Loucy (cell line): ENCODE measurements at regions not wholly inside any gene's neighbourhood (a gene's known extent, or its start where the extent isn't known, plus 50 kb on each side); places are given as distances from the start of the nearest gene placed in this dataset.

ENCODE experiments used
- H2AFZ ChIP-seq: fragments of 200-600 bp; sonication (generic); 2 replicates; pipeline ENCODE4 v1.6.0; 2016; ENCODE audit warnings: antibody characterized with exemption, mild to moderate bottlenecking, low read length, moderate library complexity
- H3F3A ChIP-seq: fragments of 200-600 bp; 2 replicates; pipeline ENCODE4 v1.6.0; 2016; ENCODE audit warnings: antibody characterized with exemption, low read depth, mild to moderate bottlenecking
- H3K27me3 ChIP-seq: fragments of 200-600 bp; sonication (generic); 2 replicates; pipeline ENCODE4 v1.6.1; 2014; ENCODE audit warnings: low read length, mild to moderate bottlenecking; ENCODE audit not compliant: insufficient read depth, poor library complexity, severe bottlenecking
- H3K36me3 ChIP-seq: fragments of 200-600 bp; sonication (generic); 2 replicates; pipeline ENCODE4 v1.6.1; 2016; ENCODE audit warnings: low read length; ENCODE audit not compliant: insufficient read depth
- H3K4me1 ChIP-seq: fragments of 200-600 bp; sonication (generic); 2 replicates; pipeline ENCODE4 v1.5.1; 2014; ENCODE audit warnings: low read length, mild to moderate bottlenecking; ENCODE audit not compliant: insufficient read depth, poor library complexity, severe bottlenecking
- H3K4me2 ChIP-seq: fragments of 200-600 bp; sonication (generic); 2 replicates; pipeline ENCODE4 v1.6.0; 2014; ENCODE audit warnings: antibody characterized with exemption, low read length, low read depth, mild to moderate bottlenecking; ENCODE audit not compliant: poor library complexity, severe bottlenecking
- H3K4me3 ChIP-seq: fragments of 200-600 bp; sonication (generic); 2 replicates; pipeline ENCODE4 v1.5.1; 2014; ENCODE audit warnings: low read length, mild to moderate bottlenecking, mixed read lengths; ENCODE audit not compliant: poor library complexity, severe bottlenecking
- H3K79me2 ChIP-seq: fragments of 200-600 bp; sonication (generic); 2 replicates; pipeline ENCODE4 v1.6.1; 2014; ENCODE audit warnings: low read length; ENCODE audit not compliant: insufficient read depth
- H3K9ac ChIP-seq: fragments of 200-600 bp; sonication (generic); 2 replicates; pipeline ENCODE4 v1.6.0; 2014; ENCODE audit warnings: mild to moderate bottlenecking, low read depth, low read length, moderate library complexity; ENCODE audit not compliant: poor library complexity, severe bottlenecking
- H3K9me2 ChIP-seq: fragments of 200-600 bp; sonication (generic); replicated peaks from 2 replicates; pipeline ENCODE4 v1.6.1; 2016; ENCODE audit warnings: low read depth, low read length, mixed read lengths
- H3K9me3 ChIP-seq: fragments of 200-600 bp; sonication (generic); 2 replicates; pipeline ENCODE4 v1.6.1; 2014; ENCODE audit warnings: mild to moderate bottlenecking, antibody characterized with exemption, low read length, low read depth; ENCODE audit not compliant: insufficient read depth
- H4K20me1 ChIP-seq: fragments of 200-600 bp; sonication (generic); 2 replicates; pipeline ENCODE4 v1.6.0; 2014; ENCODE audit warnings: antibody characterized with exemption, low read length, mild to moderate bottlenecking; ENCODE audit not compliant: insufficient read depth, poor library complexity, severe bottlenecking
- EZH2phosphoT487 ChIP-seq: fragments of 200-600 bp; IDR thresholded peaks from 2 replicates; pipeline ENCODE4 v1.6.1; 2018; ENCODE audit warnings: antibody characterized with exemption, mild to moderate bottlenecking, moderate library complexity, borderline replicate concordance
- TF ChIP-seq, protein P1 (sequence below): fragments of 200-600 bp; sonication (generic); conservative IDR thresholded peaks from 2 replicates; pipeline ENCODE4 v1.5.1; 2014; ENCODE audit warnings: mild to moderate bottlenecking, antibody characterized with exemption, low read length

DNA sequence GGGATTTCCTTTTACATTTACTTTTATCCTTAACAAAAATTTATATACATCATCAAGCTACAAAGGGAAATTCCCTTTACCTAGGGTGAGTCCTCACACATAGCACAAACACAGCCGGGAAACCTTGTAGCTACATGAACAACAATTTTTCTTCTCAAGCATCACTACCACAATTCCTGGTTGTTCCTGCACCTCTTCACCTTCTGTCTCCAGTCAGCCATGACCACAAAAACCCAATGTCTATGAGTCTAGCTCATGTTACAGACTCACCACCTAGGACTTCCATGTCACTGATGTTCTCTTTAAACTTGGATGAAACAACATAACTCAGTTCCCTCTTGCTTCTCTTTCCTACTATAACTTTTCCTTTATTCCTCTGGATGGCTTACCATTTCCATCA, 460.4 kb downstream of the MBD2 start:
- Histone ChIP-seq H3K36me3 (no peaks in the 10 kb centered on the region), H3K9ac (no peak overlapping the region), H3K9me2 (no peaks in the 10 kb centered on the region), H3K4me2 (no peak overlapping the region), H4K20me1 (no peaks in the 10 kb centered on the region), H3K4me1 (no peaks in the 10 kb centered on the region), H3K9me3 (no peaks in the 10 kb centered on the region; the same call in 1 of the 2 replicates), H3K4me3 (no peak overlapping the region), H3F3A (no peaks in the 10 kb centered on the region), H3K79me2 (no peaks in the 10 kb centered on the region), H3K27me3 (no peaks in the 10 kb centered on the region), H2AFZ (no peak overlapping the region)
- TF ChIP-seq EZH2phosphoT487, result no peak
- TF ChIP-seq, protein P1, sequence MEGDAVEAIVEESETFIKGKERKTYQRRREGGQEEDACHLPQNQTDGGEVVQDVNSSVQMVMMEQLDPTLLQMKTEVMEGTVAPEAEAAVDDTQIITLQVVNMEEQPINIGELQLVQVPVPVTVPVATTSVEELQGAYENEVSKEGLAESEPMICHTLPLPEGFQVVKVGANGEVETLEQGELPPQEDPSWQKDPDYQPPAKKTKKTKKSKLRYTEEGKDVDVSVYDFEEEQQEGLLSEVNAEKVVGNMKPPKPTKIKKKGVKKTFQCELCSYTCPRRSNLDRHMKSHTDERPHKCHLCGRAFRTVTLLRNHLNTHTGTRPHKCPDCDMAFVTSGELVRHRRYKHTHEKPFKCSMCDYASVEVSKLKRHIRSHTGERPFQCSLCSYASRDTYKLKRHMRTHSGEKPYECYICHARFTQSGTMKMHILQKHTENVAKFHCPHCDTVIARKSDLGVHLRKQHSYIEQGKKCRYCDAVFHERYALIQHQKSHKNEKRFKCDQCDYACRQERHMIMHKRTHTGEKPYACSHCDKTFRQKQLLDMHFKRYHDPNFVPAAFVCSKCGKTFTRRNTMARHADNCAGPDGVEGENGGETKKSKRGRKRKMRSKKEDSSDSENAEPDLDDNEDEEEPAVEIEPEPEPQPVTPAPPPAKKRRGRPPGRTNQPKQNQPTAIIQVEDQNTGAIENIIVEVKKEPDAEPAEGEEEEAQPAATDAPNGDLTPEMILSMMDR, result no peak

DNA sequence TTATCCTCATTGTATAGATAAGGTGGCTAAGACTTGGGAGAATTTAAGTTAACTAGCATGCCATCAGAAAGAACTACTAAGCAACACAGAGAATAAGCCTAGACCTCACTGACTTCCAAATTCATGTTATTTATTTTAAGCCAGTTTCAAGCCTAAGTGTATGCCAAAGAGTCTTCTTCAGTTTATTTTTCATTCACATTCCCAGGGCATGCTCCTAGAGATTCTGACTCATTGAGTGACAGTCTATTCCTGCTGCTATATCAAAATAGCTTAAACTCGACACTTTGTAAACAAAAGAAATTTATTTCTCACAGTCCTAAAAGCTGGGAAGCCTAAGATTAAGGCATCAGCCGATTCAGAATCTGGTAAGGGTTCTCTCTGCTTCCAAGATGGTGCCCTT, 467.1 kb downstream of the MBD2 start:
- no peaks in the 10 kb centered on the region for H3K9me2 ChIP-seq
- H3K4me2 ChIP-seq, result no peak overlapping the region
- H3K79me2 ChIP-seq, result no peaks in the 10 kb centered on the region
- no peaks in the 10 kb centered on the region for H3K27me3 ChIP-seq
- TF ChIP-seq, protein P1, result no peak
- TF ChIP-seq EZH2phosphoT487, result no peak
- H3K4me1 ChIP-seq, result no peaks in the 10 kb centered on the region
- no peak overlapping the region for H3K4me3 ChIP-seq
- H3K9ac ChIP-seq, result no peak overlapping the region
- H2AFZ ChIP-seq, result no peak overlapping the region
- H3K36me3 ChIP-seq, result no peaks in the 10 kb centered on the region
- H4K20me1 ChIP-seq, result no peaks in the 10 kb centered on the region
- H3F3A ChIP-seq, result no peaks in the 10 kb centered on the region
- no peaks in the 10 kb centered on the region for H3K9me3 ChIP-seq

DNA sequence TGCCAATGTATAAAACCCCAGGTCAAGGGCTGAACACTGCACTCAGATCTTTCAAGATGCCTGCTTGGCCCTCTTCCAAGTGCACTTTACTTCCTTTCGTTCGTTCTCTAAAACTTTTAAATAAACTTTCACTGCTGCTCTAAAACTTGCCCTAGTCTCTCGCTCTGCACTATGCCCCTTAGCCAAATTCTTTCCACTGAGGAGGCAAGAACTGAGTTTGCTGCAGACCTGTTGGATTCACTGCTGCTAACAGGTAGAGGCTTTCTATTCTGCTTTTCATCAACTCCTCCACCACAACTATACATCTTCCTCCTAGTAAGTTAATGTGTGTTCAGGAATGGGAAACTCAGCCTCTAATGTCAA, 467.9 kb downstream of the MBD2 start:
- no peak overlapping the region for H3K4me3 ChIP-seq
- TF ChIP-seq, protein P1, result no peak
- TF ChIP-seq EZH2phosphoT487, result no peak
- no peak overlapping the region for H3K4me2 ChIP-seq
- no peaks in the 10 kb centered on the region for H3K9me3 ChIP-seq
- H3K79me2 ChIP-seq, result no peaks in the 10 kb centered on the region
- no peaks in the 10 kb centered on the region for H4K20me1 ChIP-seq
- no peaks in the 10 kb centered on the region for H3K27me3 ChIP-seq
- H3K9ac ChIP-seq, result no peak overlapping the region
- no peaks in the 10 kb centered on the region for H3K36me3 ChIP-seq
- H2AFZ ChIP-seq, result no peak overlapping the region
- no peaks in the 10 kb centered on the region for H3K9me2 ChIP-seq
- no peaks in the 10 kb centered on the region for H3F3A ChIP-seq
- H3K4me1 ChIP-seq, result no peaks in the 10 kb centered on the region
